HG03066 (cell line): ENCODE measurements at regions not wholly inside any gene's neighbourhood (a gene's known extent, or its start where the extent isn't known, plus 50 kb on each side); places are given as distances from the start of the nearest gene placed in this dataset.
"Not testable (repeated sequence)": the region's sequence is repeated elsewhere in the genome, so short reads cannot be mapped to it uniquely, and the experiment has no call there.

Experiments used
- ATAC-seq: cut with Tn5 transposase; IDR thresholded peaks from one replicate; pipeline ENCODE4 v1.9.1; 2021; ENCODE audit warnings: low read depth; ENCODE audit not compliant: unreplicated experiment

- not testable (repeated sequence) for ATAC-seq
Measured at GRCh38 chr11:14573539-14574057, 53.4 kb upstream of the PSMA1 start.

GRCh38 chr11:14577292-14577691 lies 57.1 kb upstream of the PSMA1 start:
- no peak for ATAC-seq

GRCh38 chr11:14577835-14578529 lies 57.8 kb upstream of the PSMA1 start:
- ATAC-seq = no peak

GRCh38 chr11:14578541-14578956 lies 58.4 kb upstream of the PSMA1 start:
- ATAC-seq = peak; percentile 100

- no peak for ATAC-seq
Measured at GRCh38 chr11:14579646-14580045, 59.5 kb upstream of the PSMA1 start.

- ATAC-seq = no peak
Measured at GRCh38 chr11:14582793-14583192, 60.8 kb upstream of the PDE3B start.

- ATAC-seq = no peak
Measured at GRCh38 chr11:14583252-14584034, 60.2 kb upstream of the PDE3B start.

- ATAC-seq = no peak
Measured at GRCh38 chr11:14584035-14584363, 59.6 kb upstream of the PDE3B start.

- ATAC-seq = no peak
Measured at GRCh38 chr11:14584595-14584994, 59.0 kb upstream of the PDE3B start.

GRCh38 chr11:14585438-14585837 lies 58.2 kb upstream of the PDE3B start:
- no peak for ATAC-seq

GRCh38 chr11:14587258-14587657 lies 56.3 kb upstream of the PDE3B start:
- no peak for ATAC-seq

GRCh38 chr11:14588681-14589080 lies 54.9 kb upstream of the PDE3B start:
- no peak for ATAC-seq

GRCh38 chr11:14589421-14589820 lies 54.2 kb upstream of the PDE3B start:
- no peak for ATAC-seq

- ATAC-seq = not testable (repeated sequence)
Measured at GRCh38 chr11:14591046-14591445, 52.6 kb upstream of the PDE3B start.

- no peak for ATAC-seq
Measured at GRCh38 chr11:14593671-14594070, 49.9 kb upstream of the PDE3B start.
